Sigmoid colon (tissue), 4 donors: ENCODE measurements at regions not wholly inside any gene's neighbourhood (a gene's known extent, or its start where the extent isn't known, plus 50 kb on each side); places are given as distances from the start of the nearest gene placed in this dataset.

Source experiments
- CTCF ChIP-seq, 4 experiments: fragments of 450-650 bp in 3 of 4; fragments of 200-600 bp in 1 of 4; IDR thresholded peaks; one replicate each; pipeline ENCODE4 v1.5.1; 2016 to 2019; ENCODE audit warnings: antibody characterized with exemption in 4 of 4, mild to moderate bottlenecking in 3 of 4, moderate library complexity in 2 of 4
- POLR2AphosphoS5 ChIP-seq, 4 donors: sonication (generic); formaldehyde crosslinking; IDR thresholded peaks; one replicate each; pipeline ENCODE4 v1.6.1; 2017; ENCODE audit warnings: antibody characterized with exemption in 4 of 4

- no peak for TF ChIP-seq CTCF (IDR thresholded peaks at IDR 0.05)
- TF ChIP-seq POLR2AphosphoS5 (IDR thresholded peaks at IDR 0.05) = no peak
These were observed 205.5 kb upstream of the CDKN2B start for GRCh38 chr9:22214497-22215031.
